NCI-H526 treated with DMSO at 0.1 percent for 48 hours (cell line): ENCODE measurements at regions not wholly inside any gene's neighbourhood (a gene's known extent, or its start where the extent isn't known, plus 50 kb on each side); places are given as distances from the start of the nearest gene placed in this dataset.

Experiments used
- DNase-seq: peaks from one replicate; lab custom pipeline; 2025; lab: John Stamatoyannopoulos, UW

GRCh38 chr5:88544136-88544645, 275.5 kb upstream of the TMEM161B start:
- no peak for DNase-seq

GRCh38 chr5:88542786-88543185, 274.1 kb upstream of the TMEM161B start:
- no peak for DNase-seq

- DNase-seq = no peak
Measured at GRCh38 chr5:88540471-88541115, 271.9 kb upstream of the TMEM161B start.

GRCh38 chr5:88539693-88540365, 271.2 kb upstream of the TMEM161B start:
- DNase-seq = no peak

GRCh38 chr5:88539026-88539425, 270.4 kb upstream of the TMEM161B start:
- DNase-seq = no peak

GRCh38 chr5:88536146-88536545, 267.5 kb upstream of the TMEM161B start:
- no peak for DNase-seq

- no peak for DNase-seq
Measured at GRCh38 chr5:88524941-88525340, 256.3 kb upstream of the TMEM161B start.

- DNase-seq = no peak
Measured at GRCh38 chr5:88519066-88519465, 250.4 kb upstream of the TMEM161B start.

GRCh38 chr5:88518131-88519016, 249.7 kb upstream of the TMEM161B start:
- DNase-seq = no peak

GRCh38 chr5:88515881-88516819, 247.5 kb upstream of the TMEM161B start:
- DNase-seq = no peak

GRCh38 chr5:88515068-88515467, 246.4 kb upstream of the TMEM161B start:
- no peak for DNase-seq

GRCh38 chr5:88509403-88509802, 240.8 kb upstream of the TMEM161B start:
- DNase-seq = no peak

GRCh38 chr5:88507261-88507660, 238.6 kb upstream of the TMEM161B start:
- DNase-seq = no peak

- DNase-seq = no peak
Measured at GRCh38 chr5:88503406-88503805, 234.8 kb upstream of the TMEM161B start.

GRCh38 chr5:88503041-88503345, 234.3 kb upstream of the TMEM161B start:
- DNase-seq = no peak

GRCh38 chr5:88502179-88503040, 233.8 kb upstream of the TMEM161B start:
- DNase-seq = no peak

GRCh38 chr5:88495810-88496209, 227.2 kb upstream of the TMEM161B start:
- DNase-seq = no peak

- DNase-seq = no peak
Measured at GRCh38 chr5:88490874-88491273, 222.2 kb upstream of the TMEM161B start.

GRCh38 chr5:88489364-88489763, 220.7 kb upstream of the TMEM161B start:
- DNase-seq = no peak

GRCh38 chr5:88488561-88488960, 219.9 kb upstream of the TMEM161B start:
- DNase-seq = no peak

- no peak for DNase-seq
Measured at GRCh38 chr5:88488130-88488529, 219.5 kb upstream of the TMEM161B start.
